ENCODE measurements at regions not wholly inside any gene's neighbourhood (a gene's known extent, or its start where the extent isn't known, plus 50 kb on each side); places are given as distances from the start of the nearest gene placed in this dataset.

DNA sequence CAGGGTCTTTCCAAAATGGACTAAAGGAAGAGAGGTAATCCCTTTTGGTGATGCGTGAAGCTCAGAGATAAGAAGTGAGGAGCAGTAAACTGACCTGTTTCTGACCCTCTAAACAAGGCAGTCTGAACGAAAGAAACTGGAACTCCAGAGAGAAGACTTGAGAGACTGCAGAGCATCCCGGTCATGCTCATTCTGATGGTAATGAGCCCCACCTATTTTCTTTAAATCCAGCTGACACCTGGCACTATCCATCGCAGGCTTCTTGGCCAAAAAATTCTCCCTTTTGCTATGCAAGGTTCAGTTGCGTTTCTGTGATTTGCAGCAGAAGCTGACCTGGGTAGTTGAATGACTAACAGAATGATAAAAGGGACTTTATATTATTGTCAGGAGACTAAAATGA, 105.9 kb upstream of the KCNK2 start:
- ChIA-PET CTCF (no interaction called here), POLR2A (no interaction called here)
- WGBS (ENCODE audit: low lambda C conversion rate) = 49% methylated on average over 5 of the region's 5 CpGs
- TF ChIP-seq JUND (IDR thresholded peaks at IDR 0.05) (no peak), GATA2 (CRISPR knock-in tag; IDR thresholded peaks at IDR 0.05) (no peak), EP300 (IDR thresholded peaks at IDR 0.05; ENCODE audit: borderline replicate concordance in 1 of 2, low read depth in 1 of 2, low read length in 1 of 2) (no peak), NRF1 (IDR thresholded peaks at IDR 0.05; ENCODE audit: low read depth, low read length) (no peak)
- TF ChIP-seq, protein P1, sequence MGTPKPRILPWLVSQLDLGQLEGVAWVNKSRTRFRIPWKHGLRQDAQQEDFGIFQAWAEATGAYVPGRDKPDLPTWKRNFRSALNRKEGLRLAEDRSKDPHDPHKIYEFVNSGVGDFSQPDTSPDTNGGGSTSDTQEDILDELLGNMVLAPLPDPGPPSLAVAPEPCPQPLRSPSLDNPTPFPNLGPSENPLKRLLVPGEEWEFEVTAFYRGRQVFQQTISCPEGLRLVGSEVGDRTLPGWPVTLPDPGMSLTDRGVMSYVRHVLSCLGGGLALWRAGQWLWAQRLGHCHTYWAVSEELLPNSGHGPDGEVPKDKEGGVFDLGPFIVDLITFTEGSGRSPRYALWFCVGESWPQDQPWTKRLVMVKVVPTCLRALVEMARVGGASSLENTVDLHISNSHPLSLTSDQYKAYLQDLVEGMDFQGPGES (IDR thresholded peaks at IDR 0.05; ENCODE audit: low read depth, low read length) = no peak
- TF ChIP-seq, protein P2, sequence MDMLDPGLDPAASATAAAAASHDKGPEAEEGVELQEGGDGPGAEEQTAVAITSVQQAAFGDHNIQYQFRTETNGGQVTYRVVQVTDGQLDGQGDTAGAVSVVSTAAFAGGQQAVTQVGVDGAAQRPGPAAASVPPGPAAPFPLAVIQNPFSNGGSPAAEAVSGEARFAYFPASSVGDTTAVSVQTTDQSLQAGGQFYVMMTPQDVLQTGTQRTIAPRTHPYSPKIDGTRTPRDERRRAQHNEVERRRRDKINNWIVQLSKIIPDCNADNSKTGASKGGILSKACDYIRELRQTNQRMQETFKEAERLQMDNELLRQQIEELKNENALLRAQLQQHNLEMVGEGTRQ (IDR thresholded peaks at IDR 0.05; ENCODE audit: borderline replicate concordance, low read depth, low read length) = no peak
- TF ChIP-seq, protein P3, sequence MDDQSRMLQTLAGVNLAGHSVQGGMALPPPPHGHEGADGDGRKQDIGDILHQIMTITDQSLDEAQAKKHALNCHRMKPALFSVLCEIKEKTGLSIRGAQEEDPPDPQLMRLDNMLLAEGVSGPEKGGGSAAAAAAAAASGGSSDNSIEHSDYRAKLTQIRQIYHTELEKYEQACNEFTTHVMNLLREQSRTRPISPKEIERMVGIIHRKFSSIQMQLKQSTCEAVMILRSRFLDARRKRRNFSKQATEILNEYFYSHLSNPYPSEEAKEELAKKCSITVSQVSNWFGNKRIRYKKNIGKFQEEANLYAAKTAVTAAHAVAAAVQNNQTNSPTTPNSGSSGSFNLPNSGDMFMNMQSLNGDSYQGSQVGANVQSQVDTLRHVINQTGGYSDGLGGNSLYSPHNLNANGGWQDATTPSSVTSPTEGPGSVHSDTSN (IDR thresholded peaks at IDR 0.05) = no peak
- TF ChIP-seq, protein P4, sequence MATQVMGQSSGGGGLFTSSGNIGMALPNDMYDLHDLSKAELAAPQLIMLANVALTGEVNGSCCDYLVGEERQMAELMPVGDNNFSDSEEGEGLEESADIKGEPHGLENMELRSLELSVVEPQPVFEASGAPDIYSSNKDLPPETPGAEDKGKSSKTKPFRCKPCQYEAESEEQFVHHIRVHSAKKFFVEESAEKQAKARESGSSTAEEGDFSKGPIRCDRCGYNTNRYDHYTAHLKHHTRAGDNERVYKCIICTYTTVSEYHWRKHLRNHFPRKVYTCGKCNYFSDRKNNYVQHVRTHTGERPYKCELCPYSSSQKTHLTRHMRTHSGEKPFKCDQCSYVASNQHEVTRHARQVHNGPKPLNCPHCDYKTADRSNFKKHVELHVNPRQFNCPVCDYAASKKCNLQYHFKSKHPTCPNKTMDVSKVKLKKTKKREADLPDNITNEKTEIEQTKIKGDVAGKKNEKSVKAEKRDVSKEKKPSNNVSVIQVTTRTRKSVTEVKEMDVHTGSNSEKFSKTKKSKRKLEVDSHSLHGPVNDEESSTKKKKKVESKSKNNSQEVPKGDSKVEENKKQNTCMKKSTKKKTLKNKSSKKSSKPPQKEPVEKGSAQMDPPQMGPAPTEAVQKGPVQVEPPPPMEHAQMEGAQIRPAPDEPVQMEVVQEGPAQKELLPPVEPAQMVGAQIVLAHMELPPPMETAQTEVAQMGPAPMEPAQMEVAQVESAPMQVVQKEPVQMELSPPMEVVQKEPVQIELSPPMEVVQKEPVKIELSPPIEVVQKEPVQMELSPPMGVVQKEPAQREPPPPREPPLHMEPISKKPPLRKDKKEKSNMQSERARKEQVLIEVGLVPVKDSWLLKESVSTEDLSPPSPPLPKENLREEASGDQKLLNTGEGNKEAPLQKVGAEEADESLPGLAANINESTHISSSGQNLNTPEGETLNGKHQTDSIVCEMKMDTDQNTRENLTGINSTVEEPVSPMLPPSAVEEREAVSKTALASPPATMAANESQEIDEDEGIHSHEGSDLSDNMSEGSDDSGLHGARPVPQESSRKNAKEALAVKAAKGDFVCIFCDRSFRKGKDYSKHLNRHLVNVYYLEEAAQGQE (IDR thresholded peaks at IDR 0.05; ENCODE audit: low read depth, low read length) = no peak
- DNase-seq = no peak
- Histone ChIP-seq H3K9ac (no peak overlapping the region), H2AFZ (ENCODE audit: low read depth) (no peak overlapping the region), H3K9me3 (no peaks in the 10 kb centered on the region), H3K27me3 (ENCODE audit: insufficient read depth) (no peaks in the 10 kb centered on the region), H3K27ac (ENCODE audit: low read depth in 2 of 2, low read length in 1 of 2) (no peak overlapping the region), H4K20me1 (ENCODE audit: insufficient read depth) (no peaks in the 10 kb centered on the region), H3K36me3 (replicated peaks in 1 of 2; ENCODE audit: control insufficient read depth in 1 of 2, insufficient read depth in 2 of 2, low read length in 1 of 2) (no peaks in the 10 kb centered on the region), H3K4me3 (ENCODE audit: low read depth in 2 of 2, low read length in 1 of 2) (no peak overlapping the region), H3K4me1 (ENCODE audit: control insufficient read depth in 1 of 2, insufficient read depth in 2 of 2, low read depth in 1 of 2, low read length in 1 of 2) (no peaks in the 10 kb centered on the region; a peak in 1 of 4 replicates), H3F3A (replicated peaks; ENCODE audit: insufficient read depth) (no peaks in the 10 kb centered on the region), H3K79me2 (ENCODE audit: insufficient read depth) (no peaks in the 10 kb centered on the region), H3K9me2 (no peaks in the 10 kb centered on the region), H3K4me2 (no peak overlapping the region)

DNA sequence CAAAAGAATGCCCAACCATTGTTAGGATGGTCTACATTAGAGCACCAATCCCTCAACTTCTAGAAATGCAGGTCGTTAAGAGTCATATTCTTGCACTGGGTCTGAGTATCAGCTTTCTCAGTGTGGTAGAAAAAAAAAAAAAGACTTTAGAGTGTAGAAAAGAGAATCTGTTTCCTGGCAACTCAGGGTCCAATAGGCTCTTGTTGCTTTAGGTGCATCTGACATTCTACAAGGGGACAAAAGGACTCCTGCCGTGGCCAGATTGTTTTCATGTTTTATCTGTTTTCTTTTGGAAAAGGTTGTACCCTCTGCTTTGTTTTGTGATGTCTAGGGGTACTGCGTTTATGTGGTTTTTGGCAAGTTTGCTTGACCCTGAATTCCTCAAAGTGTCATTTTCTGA, 105.4 kb upstream of the KCNK2 start:
- 36% methylated on average over 3 of the region's 3 CpGs for WGBS (ENCODE audit: low lambda C conversion rate)
- Histone ChIP-seq H3K9me3 (no peaks in the 10 kb centered on the region), H3K9ac (no peak overlapping the region), H4K20me1 (ENCODE audit: insufficient read depth) (no peaks in the 10 kb centered on the region), H3K27me3 (ENCODE audit: insufficient read depth) (no peaks in the 10 kb centered on the region), H3K36me3 (replicated peaks in 1 of 2; ENCODE audit: control insufficient read depth in 1 of 2, insufficient read depth in 2 of 2, low read length in 1 of 2) (no peaks in the 10 kb centered on the region), H3K4me3 (ENCODE audit: low read depth in 2 of 2, low read length in 1 of 2) (no peak overlapping the region), H3K4me2 (no peak overlapping the region), H3K4me1 (ENCODE audit: control insufficient read depth in 1 of 2, insufficient read depth in 2 of 2, low read depth in 1 of 2, low read length in 1 of 2) (no peaks in the 10 kb centered on the region; a peak in 1 of 4 replicates), H3F3A (replicated peaks; ENCODE audit: insufficient read depth) (no peaks in the 10 kb centered on the region), H2AFZ (ENCODE audit: low read depth) (no peak overlapping the region), H3K27ac (ENCODE audit: low read depth in 2 of 2, low read length in 1 of 2) (no peak overlapping the region), H3K79me2 (ENCODE audit: insufficient read depth) (no peaks in the 10 kb centered on the region), H3K9me2 (no peaks in the 10 kb centered on the region)
- ChIA-PET POLR2A (no interaction called here), CTCF (no interaction called here)
- no peak for DNase-seq
- TF ChIP-seq YY1 (IDR thresholded peaks at IDR 0.05; ENCODE audit: low read depth) (no peak), GATA2 (CRISPR knock-in tag; IDR thresholded peaks at IDR 0.05) (no peak), ELF1 (IDR thresholded peaks at IDR 0.05) (no peak), SIN3A (IDR thresholded peaks at IDR 0.05; ENCODE audit: borderline replicate concordance, low read depth, low read length) (no peak), RCOR1 (IDR thresholded peaks at IDR 0.05; ENCODE audit: low read length) (no peak), TEAD4 (IDR thresholded peaks at IDR 0.05; ENCODE audit: borderline replicate concordance, insufficient read depth) (no peak), GABPA (IDR thresholded peaks at IDR 0.05; ENCODE audit: low read depth) (no peak)
- TF ChIP-seq, protein P1 (IDR thresholded peaks at IDR 0.05; ENCODE audit: low read depth, low read length) = no peak
- TF ChIP-seq, protein P4 (IDR thresholded peaks at IDR 0.05; ENCODE audit: low read depth, low read length) = no peak

Data from SK-N-SH (cell line).